K562 (cell line): ENCODE measurements at regions not wholly inside any gene's neighbourhood (a gene's known extent, or its start where the extent isn't known, plus 50 kb on each side); places are given as distances from the start of the nearest gene placed in this dataset.

ENCODE experiments used
- ATAC-seq: fragments of 200-7000 bp; cut with Tn5 transposase; 3 replicates; pipeline ENCODE4 v1.9.1; 2020; ENCODE audit warnings: moderate library complexity
- BruUV-seq: library from RNA; stranded (reverse); fragments of 400-500 nt; replicated peaks from 2 replicates; lab custom pipeline; 2021; lab: Mats Ljungman, UMichigan
- CTCF ChIA-PET: fragments of 300-600 bp; formaldehyde crosslinking; extraction: SDS; loops from one replicate; lab custom pipeline; 2021; ENCODE audit warnings: low intra/inter-chr PET ratio; lab: Yijun Ruan, JAX
- POLR2A ChIA-PET: fragments of 300-600, 350-650 bp; sonication (Branson Sonifier 250); formaldehyde crosslinking; extraction: SDS; loops from one replicate; lab custom pipeline; 2021; ENCODE audit warnings: antibody characterized with exemption, inconsistent platforms; lab: Yijun Ruan, JAX
- DNase-seq, 4 experiments: peaks; one replicate each; pipeline versions ENCODE4 v3.0.0 to v3.0.0-alpha.2; 2011 to 2018; ENCODE audit warnings: low spot score in 3 of 4, mixed read lengths in 3 of 4; ENCODE audit errors: extremely low read depth in 1 of 4
- FAIRE-seq: peaks from 2 replicates; lab custom pipeline; 2011; peaks lifted over from hg19 to GRCh38; lab: Jason Lieb, UNC
- H2AFZ ChIP-seq: 2 replicates; pipeline ENCODE4 v1.6.0; 2011; ENCODE audit warnings: low read depth, low read length, control low read depth, inconsistent platforms
- H3K27ac ChIP-seq: fragments of 200-600 bp; 3 replicates; pipeline ENCODE4 v1.8.0; 2011; ENCODE audit warnings: low read depth, mild to moderate bottlenecking, control low read depth, inconsistent platforms, low read length, moderate library complexity, mixed read lengths; ENCODE audit errors: extremely low read depth
- H3K27me3 ChIP-seq, 2 experiments: fragments of 300-600 bp in 1 of 2; 2 replicates in 1 of 2; 3 replicates in 1 of 2; pipeline versions ENCODE4 v1.6.0 to v1.8.0; 2011; ENCODE audit warnings: inconsistent platforms in 2 of 2, low read length in 2 of 2, mild to moderate bottlenecking in 1 of 2, mixed read lengths in 1 of 2, moderate library complexity in 1 of 2; ENCODE audit not compliant: control insufficient read depth in 2 of 2, insufficient read depth in 2 of 2
- H3K36me3 ChIP-seq: fragments of 300-600 bp; 3 replicates; pipeline ENCODE4 v1.8.0; 2011; ENCODE audit warnings: mild to moderate bottlenecking, low read length, inconsistent platforms; ENCODE audit not compliant: control insufficient read depth, insufficient read depth
- H3K4me1 ChIP-seq, 2 experiments: fragments of 200-600 bp in 1 of 2; replicated peaks in 1 of 2; 2 replicates in 1 of 2; 3 replicates in 1 of 2; pipeline versions ENCODE4 v1.5.1 to v1.8.0; 2011; ENCODE audit warnings: inconsistent platforms in 2 of 2, low read length in 2 of 2, mild to moderate bottlenecking in 1 of 2, mixed read lengths in 1 of 2, moderate library complexity in 1 of 2; ENCODE audit not compliant: control insufficient read depth in 2 of 2, insufficient read depth in 2 of 2
- H3K4me2 ChIP-seq: 2 replicates; pipeline ENCODE4 v1.6.1; 2011; ENCODE audit warnings: low read length, control low read depth, inconsistent platforms, mixed read lengths; ENCODE audit not compliant: insufficient read depth
- H3K4me3 ChIP-seq: fragments of 200-600 bp; sonication (generic), shearing (Covaris generic); 2 replicates; pipeline ENCODE4 v1.5.1; 2016; ENCODE audit warnings: control low read depth, inconsistent platforms
- H3K79me2 ChIP-seq: fragments of 200-600 bp; 3 replicates; pipeline ENCODE4 v1.8.0; 2011; ENCODE audit warnings: low read length, inconsistent platforms; ENCODE audit not compliant: control insufficient read depth, insufficient read depth
- H3K9ac ChIP-seq, 2 experiments: 2 replicates each; pipeline versions ENCODE4 v1.6.0 to v1.6.1; 2011; ENCODE audit warnings: low read depth in 2 of 2, low read length in 2 of 2, control low read depth in 1 of 2, inconsistent platforms in 1 of 2, mild to moderate bottlenecking in 1 of 2, mixed read lengths in 1 of 2; ENCODE audit not compliant: insufficient read depth in 1 of 2
- H3K9me1 ChIP-seq: one replicate; pipeline ENCODE4 v1.6.0; 2011; ENCODE audit warnings: inconsistent platforms, mild to moderate bottlenecking, low read length, moderate library complexity; ENCODE audit not compliant: control insufficient read depth, insufficient read depth
- H3K9me3 ChIP-seq: replicated peaks from 2 replicates; pipeline ENCODE4 v1.5.1; 2011; ENCODE audit warnings: low read depth, low read length, inconsistent platforms; ENCODE audit not compliant: control insufficient read depth, insufficient read depth
- H4K20me1 ChIP-seq: replicated peaks from 2 replicates; pipeline ENCODE4 v1.6.1; 2011; ENCODE audit warnings: low read length, inconsistent platforms, mixed read lengths; ENCODE audit not compliant: control insufficient read depth, insufficient read depth
- CTBP1 ChIP-seq: fragments of 450-650 bp; IDR thresholded peaks from 2 replicates; pipeline ENCODE4 v1.6.1; 2016; ENCODE audit warnings: borderline replicate concordance
- IRF2 ChIP-seq: sonication (generic); formaldehyde crosslinking; IDR thresholded peaks from 2 replicates; pipeline ENCODE4 v1.8.1; 2022; ENCODE audit warnings: mild to moderate bottlenecking, missing genetic modification reagents
- MEF2D ChIP-seq: conservative IDR thresholded peaks from 2 replicates; pipeline ENCODE4 v1.6.1; 2016; ENCODE audit warnings: low read depth, missing genetic modification characterization, missing compliant biosample characterization
- NRF1 ChIP-seq, 2 experiments: fragments of 450-650 bp; IDR thresholded peaks in 1 of 2; conservative IDR thresholded peaks in 1 of 2; 2 replicates each; pipeline ENCODE4 v1.6.1; 2014; ENCODE audit warnings: mild to moderate bottlenecking in 2 of 2
- PTBP1 ChIP-seq: fragments of 200-400 bp; formaldehyde crosslinking; IDR thresholded peaks from 2 replicates; pipeline ENCODE4 v1.6.1; 2017; ENCODE audit warnings: low read depth, low read length
- ZNF644 ChIP-seq: fragments of 200-800 bp; sonication (Bioruptor generic); IDR thresholded peaks from 2 replicates; pipeline ENCODE4 v1.6.1; 2016; ENCODE audit warnings: low read depth, missing genetic modification characterization, missing compliant biosample characterization
- WGBS: fragments of 100-300 bp; shearing (Covaris generic); methylation state at CpG from one replicate; pipeline ENCODE4 v1.1.6; 2016; ENCODE audit warnings: low coverage, mixed read lengths; ENCODE audit not compliant: insufficient coverage; ENCODE audit errors: missing lambda C conversion rate; 5-methylcytosine and 5-hydroxymethylcytosine counted together
- in situ Hi-C: fragments of 300-500 bp; cut with MboI; formaldehyde crosslinking; loops from 4 replicates; pipeline ENCODE4 v1.15.0; 2018; ENCODE audit warnings: inconsistent platforms, mixed read lengths
- intact Hi-C: fragments of 100-400 bp; cut with micrococcal nuclease; formaldehyde crosslinking; loops from 2 replicates; pipeline ENCODE4 v1.14.2; 2022
- TF ChIP-seq, protein P1 (sequence below): sonication (generic); formaldehyde crosslinking; IDR thresholded peaks from 2 replicates; pipeline ENCODE4 v1.8.0; 2022; ENCODE audit warnings: missing genetic modification reagents, mild to moderate bottlenecking, borderline replicate concordance

DNA sequence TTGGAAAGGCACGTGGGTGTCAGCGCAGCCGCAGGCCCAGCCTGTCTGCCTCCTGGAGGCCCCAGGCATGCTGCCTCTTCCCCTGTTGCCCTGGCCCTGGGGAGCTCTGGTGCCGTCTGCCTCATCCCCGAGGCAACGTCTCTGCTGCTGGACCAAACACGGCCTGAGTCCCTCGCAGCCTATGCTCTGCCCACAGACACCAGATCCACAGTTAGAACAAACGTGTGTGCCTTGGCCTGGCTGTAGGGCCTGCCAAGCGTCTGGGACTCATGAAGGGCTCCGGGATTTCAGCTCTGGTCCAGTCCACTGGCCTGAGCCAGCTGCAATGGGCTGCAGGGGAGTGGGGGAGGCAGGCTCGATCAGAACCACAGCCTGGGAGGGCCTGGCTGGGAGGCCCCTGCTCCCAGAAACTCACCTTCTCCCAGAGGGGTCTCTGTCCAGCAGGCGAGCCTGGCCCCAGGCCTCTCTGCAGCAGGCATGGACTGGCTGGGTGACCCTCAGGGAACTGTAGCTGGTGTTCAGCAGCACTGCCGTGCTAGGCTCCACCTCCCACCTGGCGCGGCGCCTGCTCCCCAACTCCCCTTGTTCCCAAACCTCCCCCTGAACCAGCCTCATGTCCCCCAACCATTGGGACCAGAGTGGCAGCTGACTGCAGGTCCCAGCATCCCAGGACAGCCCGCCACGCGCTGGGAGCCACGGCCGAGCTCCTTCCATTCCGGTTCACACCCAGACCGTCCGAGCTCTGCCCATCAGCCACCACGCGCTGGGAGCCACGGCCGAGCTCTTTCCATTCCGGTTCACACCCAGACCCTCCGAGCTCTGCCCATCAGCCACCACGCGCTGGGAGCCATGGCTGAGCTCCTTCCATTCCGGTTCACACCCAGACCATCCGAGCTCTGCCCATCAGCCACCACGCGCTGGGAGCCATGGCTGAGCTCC, 197.0 kb downstream of the DLL1 start:
- peaks cover 0 to 18% of the 10 kb centered on the region in 2 experiments; a peak in 3 of 5 replicates for H3K4me1 ChIP-seq
- H3K27ac ChIP-seq = no peak overlapping the region
- no peaks in the 10 kb centered on the region for H3K9me3 ChIP-seq
- CTCF ChIA-PET = no interaction called here
- H4K20me1 ChIP-seq = peaks cover 10% of the 10 kb centered on the region
- no peak for DNase-seq
- in situ Hi-C loops = no loop called here
- BruUV-seq = no TSS peak
- peak overlapping the region in 1 of 2 experiments; percentile 58; a peak in 1 of 4 replicates for H3K9ac ChIP-seq
- no peak for TF ChIP-seq MEF2D
- TF ChIP-seq IRF2 (CRISPR knock-in tag) = no peak
- TF ChIP-seq CTBP1 = no peak
- TF ChIP-seq NRF1 (conservative IDR thresholded peaks at IDR 0.05 in 1 of 2, IDR thresholded peaks at IDR 0.05 in 1 of 2) = peak; percentile 28 to 31; a peak in 2 of 4 replicates
- no peak for TF ChIP-seq PTBP1
- TF ChIP-seq, protein P1, sequence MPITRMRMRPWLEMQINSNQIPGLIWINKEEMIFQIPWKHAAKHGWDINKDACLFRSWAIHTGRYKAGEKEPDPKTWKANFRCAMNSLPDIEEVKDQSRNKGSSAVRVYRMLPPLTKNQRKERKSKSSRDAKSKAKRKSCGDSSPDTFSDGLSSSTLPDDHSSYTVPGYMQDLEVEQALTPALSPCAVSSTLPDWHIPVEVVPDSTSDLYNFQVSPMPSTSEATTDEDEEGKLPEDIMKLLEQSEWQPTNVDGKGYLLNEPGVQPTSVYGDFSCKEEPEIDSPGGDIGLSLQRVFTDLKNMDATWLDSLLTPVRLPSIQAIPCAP (CRISPR knock-in tag) = no peak
- no peak for TF ChIP-seq ZNF644 (tag)
- TF ChIP-seq, all 486 proteins: peak for 1
- no peak; the same call in 2 of the 3 replicates for ATAC-seq
- Histone ChIP-seq H3K4me3 (no peak overlapping the region), H3K36me3 (no peaks in the 10 kb centered on the region), H3K27me3 (peaks cover 29 to 90% of the 10 kb centered on the region in 2 experiments; a peak in 4 of 5 replicates), H3K4me2 (no peak overlapping the region), H3K79me2 (no peaks in the 10 kb centered on the region), H3K9me1 (no peaks in the 10 kb centered on the region), H2AFZ (no peak overlapping the region)
- intact Hi-C loops = no loop called here
- POLR2A ChIA-PET = interaction anchor here (1.6 kb wide), 1 partner anchor 15 kb away, joined by 5 read pairs; no protein-coding TSS in a partner anchor
- no peak for FAIRE-seq
- 1% methylated on average over 36 of the region's 37 CpGs for WGBS
